KBM-7 (cell line): ENCODE measurements at regions not wholly inside any gene's neighbourhood (a gene's known extent, or its start where the extent isn't known, plus 50 kb on each side); places are given as distances from the start of the nearest gene placed in this dataset.

Source experiments
- DNase-seq: peaks from one replicate; pipeline ENCODE4 v3.0.0-alpha.2; 2015
- in situ Hi-C: fragments of 300-500 bp; cut with MboI; formaldehyde crosslinking; loops from 2 replicates; pipeline ENCODE4 v1.14.3; 2020; ENCODE audit warnings: low sequenced_read_pairs, low pct_unique_long_range_greater_than_20kb, mixed read lengths

DNA sequence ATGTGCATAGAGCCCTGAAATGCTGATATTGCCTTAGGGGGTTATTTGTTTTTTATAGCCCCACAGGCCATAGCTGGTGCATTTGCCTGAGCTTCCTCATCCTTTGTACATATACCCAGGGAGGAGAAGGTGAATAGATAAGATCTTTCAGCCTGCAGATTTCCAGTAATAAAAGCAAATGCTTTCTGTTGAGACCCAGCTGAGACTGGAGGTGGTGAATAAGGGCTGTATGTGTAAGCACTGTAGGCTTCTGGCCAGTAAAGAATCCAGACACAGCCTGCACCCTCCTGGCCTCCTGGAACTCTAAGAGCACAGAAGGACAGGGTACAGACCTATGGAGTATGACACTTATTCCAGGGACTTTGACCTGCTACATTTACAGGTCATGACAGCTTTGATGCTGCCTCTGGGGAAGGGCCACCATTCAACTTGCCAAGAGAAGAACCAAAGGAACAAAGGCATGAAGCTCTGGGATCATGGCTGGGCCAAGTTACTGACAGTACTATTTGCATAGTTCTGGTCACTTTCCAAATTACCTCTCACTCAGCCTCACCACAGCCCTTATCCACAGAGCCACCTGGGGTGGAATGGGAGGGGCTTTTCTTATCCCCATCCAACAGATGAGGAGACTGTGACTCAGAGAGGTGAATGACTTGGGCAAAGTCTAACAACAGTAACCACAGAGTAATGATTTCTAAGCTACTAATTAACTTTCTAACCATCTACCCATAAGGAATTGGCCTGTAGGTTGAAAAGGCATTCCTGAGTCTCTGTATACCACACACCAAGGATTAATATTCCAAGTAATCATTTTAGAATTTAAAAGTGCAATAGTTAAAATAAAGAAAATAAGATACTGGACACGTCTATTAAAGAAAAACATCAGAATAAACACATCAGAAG is 604.5 kb upstream of the KLF4 start:
- DNase-seq = no peak

DNA sequence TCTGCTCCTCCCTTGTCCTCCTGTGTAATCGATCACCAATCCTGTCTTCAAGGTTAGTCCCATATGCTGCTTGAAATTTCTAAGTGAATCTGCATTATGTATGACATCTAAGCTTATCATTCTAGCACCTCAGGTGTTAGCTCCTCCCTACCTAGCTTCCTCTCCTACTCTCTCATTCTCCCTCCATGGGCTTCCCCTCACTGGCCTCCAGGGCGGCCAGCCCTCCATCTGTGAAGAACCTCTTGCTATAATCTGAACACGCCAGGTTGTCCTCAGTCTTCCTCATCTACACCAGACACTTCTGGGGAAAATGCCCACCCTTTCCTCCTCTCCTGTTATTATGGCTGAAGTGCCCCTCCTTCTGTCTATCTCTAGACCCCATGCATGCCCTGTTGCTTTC is 599.3 kb upstream of the KLF4 start:
- in situ Hi-C loops = no loop called here
- DNase-seq = no peak

More for the DNA sequence above, 604.5 kb upstream of the KLF4 start:
- in situ Hi-C loops = no loop called here

DNA sequence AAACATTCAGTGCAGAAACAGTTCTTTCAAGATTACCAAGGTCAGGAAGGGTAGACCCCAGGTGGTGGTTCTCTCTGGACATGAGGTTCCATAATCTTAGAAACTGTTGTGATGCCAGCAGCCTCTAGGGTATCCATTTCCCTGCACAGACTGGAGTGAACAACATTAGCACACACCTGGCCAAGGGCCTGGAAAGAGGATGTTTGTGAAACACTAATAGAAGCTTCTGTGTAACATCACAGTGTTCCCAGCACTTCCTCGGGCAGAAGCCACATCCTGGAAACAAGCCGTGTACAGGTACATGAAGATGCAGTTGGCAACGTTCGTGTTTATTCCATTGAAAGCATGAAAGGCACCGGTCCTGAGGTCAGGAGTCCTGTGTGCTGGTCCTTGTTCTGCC is 598.2 kb upstream of the KLF4 start:
- in situ Hi-C loops = no loop called here
- no peak for DNase-seq

DNA sequence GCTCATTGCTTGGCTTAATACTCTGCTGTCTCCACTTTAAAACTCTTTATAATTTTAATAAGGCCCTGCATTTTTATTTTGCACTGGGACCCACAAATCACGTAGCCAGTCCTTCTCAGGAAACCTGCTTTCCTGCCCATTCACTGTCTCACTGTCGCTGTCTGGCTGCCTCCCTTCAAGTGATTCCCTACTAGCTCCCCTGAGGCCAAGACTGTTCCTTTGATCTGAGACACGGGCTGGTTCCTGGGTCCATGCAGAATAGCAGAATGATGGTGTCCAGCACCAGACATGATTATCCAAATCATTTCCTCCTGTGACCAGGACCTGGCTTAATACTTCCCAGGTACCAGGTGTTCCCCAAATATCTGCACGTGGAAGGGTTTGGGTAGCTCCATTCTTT is 597.1 kb upstream of the KLF4 start:
- DNase-seq = no peak
- in situ Hi-C loops = no loop called here

DNA sequence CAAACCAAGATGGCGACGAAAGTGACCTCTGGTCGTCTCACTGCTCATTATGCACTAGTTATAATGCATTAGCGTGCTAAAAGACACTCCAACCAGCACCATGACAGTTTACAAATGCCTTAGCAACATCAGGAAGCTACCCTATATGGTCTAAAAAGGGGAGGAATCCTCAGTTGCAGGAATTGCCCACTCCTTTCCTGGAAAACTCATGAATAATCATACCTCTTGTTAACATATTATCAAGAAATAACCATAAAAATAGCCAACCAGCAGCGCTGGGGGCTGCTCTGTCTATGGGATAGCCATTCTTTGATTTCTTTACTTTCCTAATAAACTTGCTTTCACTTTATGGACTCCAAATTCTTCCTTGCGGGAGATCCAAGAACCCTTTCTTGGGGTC is 595.7 kb upstream of the KLF4 start:
- no peak for DNase-seq
- in situ Hi-C loops = no loop called here

DNA sequence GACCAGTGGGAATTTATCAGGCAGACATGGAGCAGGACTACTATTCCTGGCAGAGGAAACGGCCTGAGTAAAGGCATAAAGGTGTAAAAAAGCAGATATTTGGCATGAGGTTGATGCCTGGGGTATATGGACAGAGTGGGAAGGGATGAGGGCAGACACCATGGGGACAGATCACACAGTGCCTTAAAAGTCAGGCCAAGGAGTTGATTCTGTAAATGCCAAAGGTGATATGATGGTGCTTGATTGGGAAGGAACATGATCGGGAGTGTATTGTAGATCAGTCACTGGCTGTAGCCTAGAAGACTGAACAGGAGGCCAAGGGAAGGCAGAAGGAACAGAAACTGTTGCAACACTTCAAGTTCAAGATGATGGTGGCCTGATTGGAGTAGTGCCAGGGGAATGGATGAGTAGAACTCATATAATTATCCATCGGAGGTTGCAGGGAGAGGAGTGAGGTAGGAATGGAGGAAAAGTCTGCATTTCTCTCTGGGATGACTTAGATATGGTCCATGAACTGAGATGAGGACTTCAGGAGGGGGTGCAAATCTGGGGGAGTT is 594.3 kb upstream of the KLF4 start:
- in situ Hi-C loops = no loop called here
- DNase-seq = no peak

DNA sequence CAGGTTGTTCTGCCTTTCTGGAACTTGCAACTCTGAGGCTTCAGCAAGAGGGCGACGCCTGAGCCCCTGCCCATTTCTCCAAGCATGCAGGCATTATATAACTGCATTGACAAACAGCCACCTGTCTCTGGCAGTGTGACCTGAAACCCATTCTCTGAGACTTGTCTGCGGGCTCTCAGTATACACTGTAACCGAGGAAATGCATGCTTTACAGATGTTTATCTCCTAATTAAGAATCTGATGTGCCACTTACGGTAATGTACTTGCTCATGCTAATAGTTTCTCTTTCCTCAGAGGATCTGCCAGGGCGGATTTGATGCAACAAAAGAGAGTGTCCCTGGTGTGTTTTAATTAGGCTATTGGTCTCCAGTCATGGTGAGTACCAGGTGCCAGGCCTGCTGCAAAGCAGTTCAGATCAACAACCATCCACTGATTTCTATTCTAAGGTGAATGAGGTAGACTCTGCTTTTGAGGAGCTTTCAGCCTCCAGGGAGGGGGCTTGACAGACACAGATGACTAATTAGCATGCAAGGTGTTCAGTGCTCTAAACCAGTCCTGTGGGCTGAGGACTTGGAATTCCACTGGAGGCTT is 593.7 kb upstream of the KLF4 start:
- in situ Hi-C loops = no loop called here
- no peak for DNase-seq

DNA sequence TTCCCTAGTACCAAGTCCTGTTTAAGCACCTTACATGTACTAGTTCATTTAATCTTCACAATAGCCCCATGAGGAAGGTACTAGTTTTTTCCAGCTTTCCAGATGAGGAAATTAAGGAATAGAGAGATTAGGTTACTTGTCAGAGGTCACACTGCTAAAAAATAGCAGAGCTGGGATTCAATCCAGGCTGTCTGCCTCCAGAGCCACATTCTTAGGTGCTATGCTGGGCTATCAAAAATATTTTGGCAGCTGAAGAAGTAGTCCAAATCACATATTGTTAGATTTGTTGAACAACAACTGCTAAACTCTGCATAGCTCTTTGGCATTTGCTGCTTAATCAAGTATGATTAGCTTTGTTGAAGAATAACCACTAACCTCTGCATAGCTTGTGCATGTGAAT is 591.5 kb upstream of the KLF4 start:
- DNase-seq = no peak
- in situ Hi-C loops = no loop called here

DNA sequence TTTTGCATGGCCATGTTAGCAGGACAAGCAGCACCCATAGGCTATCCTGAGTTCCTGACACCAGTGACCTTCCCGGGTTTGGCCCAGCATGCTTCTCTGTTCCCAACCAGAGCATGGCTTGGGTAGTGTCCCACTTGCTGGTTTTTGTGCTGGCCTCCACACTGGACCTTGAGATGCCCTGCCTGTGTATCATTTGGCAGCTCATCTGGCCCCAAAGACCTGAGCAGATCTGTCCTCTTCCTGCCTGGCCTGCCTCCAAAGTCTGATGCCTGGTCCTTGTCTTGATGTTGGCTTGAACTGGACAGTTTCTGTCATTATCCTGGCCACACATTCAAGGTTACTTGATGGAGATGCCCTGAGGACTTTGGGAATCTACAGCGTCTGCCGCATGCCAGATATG is 590.7 kb upstream of the KLF4 start:
- in situ Hi-C loops = no loop called here
- DNase-seq = no peak

DNA sequence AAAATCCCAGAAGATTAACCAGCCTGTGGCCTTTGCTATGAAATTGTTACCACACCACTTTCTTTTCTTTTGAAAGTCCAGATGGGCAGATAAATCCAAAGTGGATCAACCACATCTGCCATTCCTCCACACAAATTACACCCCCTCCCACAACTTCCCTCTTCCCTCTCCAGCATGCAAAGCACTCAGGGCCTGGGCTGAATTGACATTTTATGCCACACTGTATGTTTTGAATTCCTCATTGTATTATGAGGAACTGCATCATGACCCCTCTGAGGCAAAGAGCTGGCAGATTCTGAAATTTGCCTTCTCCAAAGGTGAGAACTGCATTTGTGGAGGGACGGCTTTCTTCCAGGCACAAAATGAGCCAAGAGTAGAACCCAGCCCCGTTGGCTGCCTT is 589.2 kb upstream of the KLF4 start:
- in situ Hi-C loops = no loop called here
- DNase-seq = no peak

DNA sequence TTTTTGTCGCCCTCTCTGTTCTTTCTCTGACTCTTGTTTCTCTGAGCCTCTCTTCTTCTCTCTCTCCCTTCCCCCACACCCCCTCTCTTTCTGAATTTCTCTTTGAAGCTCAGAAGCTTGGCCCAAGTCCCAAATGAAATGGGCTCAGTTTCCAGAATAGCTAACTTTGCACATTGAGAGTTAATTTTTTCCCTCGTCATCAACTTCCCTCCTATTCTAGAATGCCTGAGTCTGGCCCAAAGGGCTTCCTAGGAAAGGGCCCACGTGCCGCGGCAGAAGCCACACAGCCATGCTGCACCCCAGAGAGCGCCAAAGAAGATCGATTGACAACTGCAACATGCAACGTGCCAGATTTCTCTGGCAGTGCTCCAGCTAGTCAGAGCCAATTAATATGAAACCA is 588.8 kb upstream of the KLF4 start:
- DNase-seq = no peak
- in situ Hi-C loops = no loop called here

DNA sequence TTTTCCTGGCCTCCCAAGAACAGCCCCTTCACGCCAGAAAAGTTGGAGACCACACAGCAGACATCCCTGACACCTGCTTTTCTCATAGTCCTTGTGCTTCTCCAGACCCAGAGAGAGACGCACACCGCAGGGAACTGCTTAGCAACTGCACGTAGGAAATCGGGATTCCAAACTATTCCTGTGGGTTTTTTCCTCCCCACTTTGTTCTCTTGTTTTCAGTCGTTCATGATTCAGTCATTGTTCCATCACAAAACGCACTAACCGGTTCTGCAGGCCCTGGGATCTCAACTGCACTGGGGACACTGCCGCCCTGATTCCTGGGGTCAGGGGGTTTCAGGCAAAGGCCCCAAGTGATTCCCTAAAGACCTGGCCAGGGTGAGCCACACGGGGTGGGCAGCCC is 588.0 kb upstream of the KLF4 start:
- DNase-seq = no peak
- in situ Hi-C loops = no loop called here

DNA sequence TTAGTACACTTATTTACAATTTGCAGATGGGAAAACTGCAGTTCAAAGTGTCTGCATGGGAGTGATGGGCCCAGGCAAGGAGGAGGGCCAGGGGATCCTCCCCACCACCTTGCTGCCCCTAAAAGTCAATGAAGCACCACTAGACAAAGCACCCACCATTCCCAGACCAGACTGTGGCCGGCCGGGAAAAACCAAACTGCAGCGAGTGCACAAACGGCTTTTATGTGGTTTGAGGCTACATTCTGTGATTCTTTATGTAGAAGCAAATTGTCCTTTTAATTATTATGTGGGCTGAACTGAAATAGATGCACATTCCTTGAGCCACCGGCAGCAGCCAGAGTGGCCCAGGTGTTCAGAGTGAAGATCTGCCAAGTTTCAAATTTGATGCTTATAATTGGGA is 585.3 kb upstream of the KLF4 start:
- in situ Hi-C loops = no loop called here
- DNase-seq = no peak

DNA sequence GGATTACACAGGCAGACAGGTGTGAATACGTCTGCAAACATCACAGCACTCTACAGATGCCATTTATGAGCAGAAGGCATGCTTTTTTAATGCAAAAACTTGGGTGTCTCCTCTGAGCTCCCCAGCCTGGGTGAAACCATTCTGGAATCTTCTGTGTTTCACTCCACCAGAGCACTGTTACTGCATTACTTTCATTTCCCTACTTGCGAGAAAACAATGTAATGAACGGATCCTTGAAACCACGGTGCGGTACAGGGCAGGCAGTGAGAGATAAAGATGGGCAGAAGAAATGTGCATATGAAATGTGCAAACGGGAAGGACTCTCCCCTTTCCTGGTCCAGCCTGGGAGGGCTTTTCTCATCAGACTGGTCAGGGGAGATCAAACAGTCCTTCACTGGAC is 584.3 kb upstream of the KLF4 start:
- no peak for DNase-seq
- in situ Hi-C loops = no loop called here

DNA sequence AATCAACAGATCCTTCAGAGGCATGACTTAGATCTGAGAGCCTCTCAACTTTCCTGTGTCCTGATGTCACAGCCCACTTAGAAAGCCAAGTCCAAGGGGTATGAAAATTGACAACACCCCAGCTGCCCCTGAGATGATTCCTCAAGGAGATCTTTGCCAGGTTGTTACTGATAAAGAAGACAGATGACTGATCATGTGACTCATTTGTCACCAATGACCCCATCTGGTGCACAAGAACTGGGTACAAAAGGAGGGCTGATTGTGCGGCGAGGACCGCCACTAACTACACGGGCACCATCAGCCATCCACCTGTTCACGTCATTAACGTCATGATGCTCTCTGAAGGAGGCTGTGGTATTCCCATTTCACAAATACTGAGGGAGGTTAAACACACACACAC is 583.2 kb upstream of the KLF4 start:
- no peak for DNase-seq
- in situ Hi-C loops = no loop called here

DNA sequence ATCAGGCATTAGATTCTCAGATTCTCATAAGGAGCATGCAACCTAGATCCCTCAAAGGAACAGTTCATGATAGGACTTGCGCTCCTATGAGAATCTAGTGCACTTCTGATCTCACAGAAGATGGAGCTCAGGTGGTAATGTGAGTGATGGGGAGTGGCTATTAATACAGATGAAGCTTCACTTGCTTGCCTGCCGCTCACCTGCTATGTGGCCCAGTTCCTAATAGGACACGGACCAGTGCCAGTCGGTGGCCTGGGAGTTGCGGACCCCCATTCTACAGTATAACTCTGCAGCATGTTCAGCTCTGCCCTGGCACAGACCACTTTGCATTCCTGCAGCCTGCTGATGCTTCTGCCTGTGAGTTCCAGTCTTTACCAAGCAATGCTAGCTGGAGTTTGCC is 581.3 kb upstream of the KLF4 start:
- in situ Hi-C loops = no loop called here

DNA sequence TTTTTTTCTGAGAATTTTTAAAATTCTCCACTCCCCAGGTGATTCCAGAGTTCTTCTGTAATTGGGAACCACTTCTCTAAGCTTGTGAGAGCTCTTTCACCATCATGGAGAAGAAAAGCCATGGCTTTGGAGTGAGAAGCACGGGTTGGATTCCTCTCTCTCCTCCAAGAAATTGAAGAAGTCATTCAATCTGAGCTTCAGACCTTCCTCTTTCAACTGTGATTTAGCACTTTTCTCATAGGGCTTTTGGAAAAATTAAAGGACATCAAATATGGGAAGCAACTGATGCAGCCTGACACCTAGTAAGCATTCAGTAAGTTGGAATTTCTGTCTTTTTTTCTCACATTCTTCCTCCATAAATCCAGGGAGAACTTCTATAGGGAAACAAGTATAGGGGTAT is 580.4 kb upstream of the KLF4 start:
- in situ Hi-C loops = no loop called here
- no peak for DNase-seq

More for the DNA sequence above, 581.3 kb upstream of the KLF4 start:
- DNase-seq = no peak

DNA sequence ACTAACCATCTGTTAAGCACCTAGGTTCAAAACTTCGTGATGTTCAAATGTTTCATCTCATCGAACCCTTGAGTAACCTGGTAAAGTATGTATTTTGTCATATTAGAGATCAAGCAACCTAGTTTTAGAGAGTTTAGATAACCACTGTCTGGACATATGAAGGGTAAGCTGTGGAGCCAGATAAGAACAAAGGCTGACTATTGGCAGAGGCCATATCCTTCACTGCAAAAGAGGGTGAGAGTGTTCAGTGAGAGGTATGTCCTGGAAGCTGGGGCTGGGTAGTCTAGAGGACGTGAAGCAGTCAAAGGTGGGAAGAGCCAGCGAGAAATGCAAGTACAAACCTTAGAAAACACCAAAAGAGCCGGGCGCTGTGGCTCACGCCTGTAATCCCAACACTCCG is 573.1 kb upstream of the KLF4 start:
- no peak for DNase-seq
- in situ Hi-C loops = no loop called here

DNA sequence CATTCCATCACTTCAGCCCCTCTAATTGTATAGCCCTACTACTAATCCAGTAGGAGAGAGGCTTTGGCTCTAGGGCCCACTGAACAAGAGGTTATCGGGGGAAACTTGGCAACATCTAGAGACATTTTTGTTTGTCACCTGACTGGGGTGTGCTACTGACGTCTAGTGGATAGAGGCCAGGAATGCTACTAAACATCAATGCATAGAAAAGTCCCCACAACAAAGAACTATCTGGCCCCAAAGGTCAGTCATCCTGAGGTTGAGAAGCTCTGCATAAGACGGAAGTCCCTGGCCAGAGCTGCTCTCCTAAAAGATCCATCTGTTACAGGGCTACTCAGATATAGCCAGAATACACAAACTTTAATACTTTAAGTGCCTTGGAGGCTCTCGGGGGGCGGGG is 570.6 kb upstream of the KLF4 start:
- in situ Hi-C loops = no loop called here
- no peak for DNase-seq

DNA sequence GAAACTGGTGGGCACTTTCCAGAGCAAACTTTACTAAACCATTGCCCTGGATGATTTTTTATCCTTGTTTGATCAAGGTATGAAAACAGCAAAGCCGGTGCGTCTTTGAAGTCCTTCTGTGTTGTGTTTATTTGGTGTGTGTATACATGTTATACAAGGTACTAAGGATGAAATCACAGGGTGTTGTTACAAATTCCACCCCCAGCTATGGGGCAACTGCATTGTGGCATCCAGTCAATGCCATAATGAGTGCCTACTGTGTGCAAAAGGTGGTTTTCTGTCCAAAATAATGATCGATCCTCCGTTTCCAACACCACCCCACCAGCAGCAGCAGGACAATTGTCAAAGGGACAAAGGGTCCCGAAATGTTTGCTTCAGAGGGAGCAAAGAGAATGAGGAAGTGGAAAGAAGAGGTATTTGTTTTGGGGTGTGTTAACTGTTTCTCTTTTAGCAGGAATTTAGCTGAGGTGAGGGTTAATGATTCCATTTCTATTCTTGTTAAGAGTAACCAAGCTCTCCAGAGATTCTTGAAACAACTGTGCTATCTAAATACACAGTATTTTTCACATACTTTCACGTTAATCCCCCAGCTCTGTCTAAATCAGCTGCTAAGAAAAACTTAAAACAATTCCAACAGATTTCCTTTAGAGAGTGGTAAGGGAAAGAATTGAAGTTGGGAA is 568.7 kb upstream of the KLF4 start:
- in situ Hi-C loops = no loop called here
- no peak for DNase-seq
